IPS-20b (cell line): ENCODE measurements at regions not wholly inside any gene's neighbourhood (a gene's known extent, or its start where the extent isn't known, plus 50 kb on each side); places are given as distances from the start of the nearest gene placed in this dataset.

Experiments
- H3K27ac ChIP-seq: one replicate; pipeline ENCODE4 v1.5.1; 2013; ENCODE audit warnings: low read length
- H3K27me3 ChIP-seq: 2 replicates; pipeline ENCODE4 v1.6.1; 2013; ENCODE audit warnings: mild to moderate bottlenecking, low read length, inconsistent platforms; ENCODE audit not compliant: insufficient read depth
- H3K36me3 ChIP-seq: 2 replicates; pipeline ENCODE4 v1.6.1; 2013; ENCODE audit warnings: low read depth, mild to moderate bottlenecking, inconsistent platforms, low read length, moderate library complexity; ENCODE audit not compliant: insufficient read depth
- H3K4me1 ChIP-seq: 2 replicates; pipeline ENCODE4 v1.6.1; 2013; ENCODE audit warnings: mild to moderate bottlenecking, control low read depth, inconsistent platforms, low read length, moderate library complexity; ENCODE audit not compliant: insufficient read depth
- H3K4me3 ChIP-seq: 2 replicates; pipeline ENCODE4 v1.5.1; 2013; ENCODE audit warnings: mild to moderate bottlenecking, low read length, inconsistent platforms
- H3K9ac ChIP-seq: 2 replicates; pipeline ENCODE4 v1.6.1; 2013; ENCODE audit warnings: low read depth, mild to moderate bottlenecking, inconsistent platforms, low read length, moderate library complexity
- H3K9me3 ChIP-seq: 2 replicates; pipeline ENCODE4 v1.6.1; 2013; ENCODE audit warnings: mild to moderate bottlenecking, low read depth, low read length, inconsistent platforms; ENCODE audit not compliant: insufficient read depth

- H3K9ac ChIP-seq = no peak overlapping the region
- H3K4me3 ChIP-seq = no peak overlapping the region
- H3K27me3 ChIP-seq = no peaks in the 10 kb centered on the region
- H3K4me1 ChIP-seq = peaks cover 8% of the 10 kb centered on the region; the same call in 1 of the 2 replicates
- H3K36me3 ChIP-seq = no peaks in the 10 kb centered on the region
- no peak overlapping the region for H3K27ac ChIP-seq
- H3K9me3 ChIP-seq = no peaks in the 10 kb centered on the region
These were observed 401.5 kb upstream of the MKI67 start for GRCh38 chr10:128527711-128528110.

- H3K4me1 ChIP-seq = peaks cover 8% of the 10 kb centered on the region; the same call in 1 of the 2 replicates
- no peaks in the 10 kb centered on the region for H3K27me3 ChIP-seq
- no peak overlapping the region for H3K9ac ChIP-seq
- no peak overlapping the region for H3K4me3 ChIP-seq
- H3K36me3 ChIP-seq = no peaks in the 10 kb centered on the region
- H3K27ac ChIP-seq = no peak overlapping the region
- no peaks in the 10 kb centered on the region for H3K9me3 ChIP-seq
These were observed 401.9 kb upstream of the MKI67 start for GRCh38 chr10:128528167-128528566.

- Histone ChIP-seq H3K4me3 (no peak overlapping the region), H3K4me1 (peaks cover 8% of the 10 kb centered on the region; the same call in 1 of the 2 replicates), H3K27me3 (no peaks in the 10 kb centered on the region), H3K27ac (no peak overlapping the region), H3K36me3 (no peaks in the 10 kb centered on the region), H3K9me3 (no peaks in the 10 kb centered on the region), H3K9ac (no peak overlapping the region)
These were observed 402.6 kb upstream of the MKI67 start for GRCh38 chr10:128528781-128529180.

GRCh38 chr10:128529225-128529624 is 403.0 kb upstream of the MKI67 start:
- Histone ChIP-seq H3K9me3 (no peaks in the 10 kb centered on the region), H3K27ac (no peak overlapping the region), H3K9ac (no peak overlapping the region), H3K27me3 (no peaks in the 10 kb centered on the region), H3K36me3 (no peaks in the 10 kb centered on the region), H3K4me1 (peaks cover 8% of the 10 kb centered on the region; the same call in 1 of the 2 replicates), H3K4me3 (no peak overlapping the region)

- H3K27me3 ChIP-seq = no peaks in the 10 kb centered on the region
- peaks cover 10% of the 10 kb centered on the region; the same call in 1 of the 2 replicates for H3K4me1 ChIP-seq
- H3K36me3 ChIP-seq = no peaks in the 10 kb centered on the region
- H3K4me3 ChIP-seq = no peak overlapping the region
- H3K9ac ChIP-seq = no peak overlapping the region
- H3K9me3 ChIP-seq = no peaks in the 10 kb centered on the region
- H3K27ac ChIP-seq = no peak overlapping the region
These were observed 404.1 kb upstream of the MKI67 start for GRCh38 chr10:128530301-128530700.

GRCh38 chr10:128530946-128531345 is 404.7 kb upstream of the MKI67 start:
- Histone ChIP-seq H3K9ac (no peak overlapping the region), H3K9me3 (no peaks in the 10 kb centered on the region), H3K27ac (no peak overlapping the region), H3K27me3 (no peaks in the 10 kb centered on the region), H3K4me1 (peaks cover 10% of the 10 kb centered on the region; the same call in 1 of the 2 replicates), H3K4me3 (no peak overlapping the region), H3K36me3 (no peaks in the 10 kb centered on the region)

- Histone ChIP-seq H3K27me3 (peaks cover 11% of the 10 kb centered on the region; the same call in 1 of the 2 replicates), H3K27ac (no peak overlapping the region), H3K9ac (no peak overlapping the region), H3K4me3 (no peak overlapping the region), H3K4me1 (peaks cover 32% of the 10 kb centered on the region), H3K36me3 (no peaks in the 10 kb centered on the region), H3K9me3 (no peaks in the 10 kb centered on the region)
These were observed 408.5 kb upstream of the MKI67 start for GRCh38 chr10:128534686-128535085.

GRCh38 chr10:128536259-128536658 is 410.0 kb upstream of the MKI67 start:
- Histone ChIP-seq H3K9me3 (no peaks in the 10 kb centered on the region), H3K36me3 (no peaks in the 10 kb centered on the region), H3K4me3 (no peak overlapping the region), H3K27ac (no peak overlapping the region), H3K9ac (no peak overlapping the region), H3K27me3 (peaks cover 24% of the 10 kb centered on the region; the same call in 1 of the 2 replicates), H3K4me1 (peaks cover 37% of the 10 kb centered on the region)

- Histone ChIP-seq H3K9me3 (no peaks in the 10 kb centered on the region), H3K27me3 (peaks cover 34% of the 10 kb centered on the region; the same call in 1 of the 2 replicates), H3K27ac (no peak overlapping the region), H3K9ac (peak overlapping the region; percentile 49; the same call in 1 of the 2 replicates), H3K36me3 (no peaks in the 10 kb centered on the region), H3K4me3 (peak overlapping the region; percentile 10; the same call in 1 of the 2 replicates), H3K4me1 (peaks cover 48% of the 10 kb centered on the region)
These were observed 411.7 kb upstream of the MKI67 start for GRCh38 chr10:128537834-128538330.

- H3K27me3 ChIP-seq = peaks cover 40% of the 10 kb centered on the region; the same call in 1 of the 2 replicates
- H3K36me3 ChIP-seq = no peaks in the 10 kb centered on the region
- H3K27ac ChIP-seq = no peak overlapping the region
- H3K9me3 ChIP-seq = no peaks in the 10 kb centered on the region
- H3K9ac ChIP-seq = no peak overlapping the region
- H3K4me1 ChIP-seq = peaks cover 55% of the 10 kb centered on the region
- peak overlapping the region; percentile 4; the same call in 1 of the 2 replicates for H3K4me3 ChIP-seq
These were observed 412.4 kb upstream of the MKI67 start for GRCh38 chr10:128538671-128539070.

- no peak overlapping the region for H3K27ac ChIP-seq
- H3K4me3 ChIP-seq = peak overlapping the region; percentile 70; the same call in 1 of the 2 replicates
- H3K9me3 ChIP-seq = no peaks in the 10 kb centered on the region
- H3K4me1 ChIP-seq = peaks cover 62% of the 10 kb centered on the region
- no peaks in the 10 kb centered on the region for H3K36me3 ChIP-seq
- H3K9ac ChIP-seq = peak overlapping the region; percentile 75; the same call in 1 of the 2 replicates
- H3K27me3 ChIP-seq = peaks cover 40% of the 10 kb centered on the region; the same call in 1 of the 2 replicates
These were observed 413.4 kb upstream of the MKI67 start for GRCh38 chr10:128539510-128540127.
